Colon (tissue), 2 donors: ENCODE measurements at regions not wholly inside any gene's neighbourhood (a gene's known extent, or its start where the extent isn't known, plus 50 kb on each side); places are given as distances from the start of the nearest gene placed in this dataset.

Experiments
- FAIRE-seq: peaks from 2 replicates; lab custom pipeline; 2012; peaks lifted over from hg19 to GRCh38; lab: Jason Lieb, UNC
- donor health status: control.
- donor health status: control.

DNA sequence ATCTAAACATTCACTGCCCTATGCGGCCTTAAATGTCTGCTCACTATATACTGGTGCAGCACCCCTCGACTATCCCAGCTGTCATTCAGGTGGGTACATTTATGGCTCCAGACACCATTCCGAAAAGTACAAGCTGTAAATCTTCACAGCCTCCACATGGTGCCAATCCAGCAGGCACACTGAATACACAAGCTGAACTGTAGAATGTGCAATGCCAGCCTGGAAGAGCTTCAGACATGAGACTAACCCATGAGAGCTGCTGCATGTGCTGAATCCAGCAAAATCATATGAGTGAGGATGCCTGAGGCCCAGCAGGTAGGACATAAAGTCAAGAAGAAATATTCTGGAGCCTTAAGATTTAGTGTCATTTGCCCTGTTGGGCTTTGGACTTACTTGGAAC, 483.8 kb upstream of the GRIA1 start:
- FAIRE-seq, result no peak

DNA sequence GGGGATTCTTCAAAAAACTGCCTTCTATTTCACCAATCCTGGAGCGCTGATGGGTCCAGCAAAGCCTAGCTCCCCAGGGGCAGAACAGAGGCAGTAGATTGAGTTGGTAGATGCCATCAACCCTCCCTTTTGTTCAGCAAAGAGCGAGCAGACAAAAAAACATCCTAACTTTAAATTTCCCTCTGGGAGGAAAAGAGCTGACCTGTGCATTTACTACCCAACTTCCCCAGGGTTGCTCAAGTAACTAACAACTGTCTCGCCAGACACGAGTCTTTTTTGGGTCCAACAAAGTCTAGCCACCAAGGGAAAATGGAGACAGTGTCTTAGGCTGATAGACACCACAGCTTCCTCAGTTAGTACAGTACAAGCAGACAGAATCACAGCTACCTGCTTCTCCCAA, 476.3 kb upstream of the GRIA1 start:
- FAIRE-seq, result no peak

DNA sequence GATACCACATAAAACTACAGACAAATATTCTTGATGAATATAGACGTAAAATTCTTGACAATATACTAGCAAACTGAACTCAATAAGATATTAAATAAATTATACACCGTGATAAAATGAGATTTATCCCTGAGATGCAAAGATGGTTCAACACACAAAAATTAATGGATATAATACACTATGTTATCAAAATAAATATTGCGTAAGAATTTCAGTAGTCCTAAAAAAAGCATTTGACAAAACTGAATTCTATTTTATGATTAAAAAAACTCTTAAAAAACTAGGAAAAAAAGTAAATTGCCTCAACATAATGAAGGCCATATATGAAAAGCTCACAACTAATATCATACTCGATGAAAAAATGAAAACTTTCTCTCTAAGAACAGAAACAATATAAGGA, 472.3 kb upstream of the GRIA1 start:
- FAIRE-seq, result no peak

- FAIRE-seq, result no peak
Measured at GRCh38 chr5:153030755-153031725, 459.4 kb upstream of the GRIA1 start.

GRCh38 chr5:153039501-153039900, 451.0 kb upstream of the GRIA1 start:
- FAIRE-seq, result no peak

DNA sequence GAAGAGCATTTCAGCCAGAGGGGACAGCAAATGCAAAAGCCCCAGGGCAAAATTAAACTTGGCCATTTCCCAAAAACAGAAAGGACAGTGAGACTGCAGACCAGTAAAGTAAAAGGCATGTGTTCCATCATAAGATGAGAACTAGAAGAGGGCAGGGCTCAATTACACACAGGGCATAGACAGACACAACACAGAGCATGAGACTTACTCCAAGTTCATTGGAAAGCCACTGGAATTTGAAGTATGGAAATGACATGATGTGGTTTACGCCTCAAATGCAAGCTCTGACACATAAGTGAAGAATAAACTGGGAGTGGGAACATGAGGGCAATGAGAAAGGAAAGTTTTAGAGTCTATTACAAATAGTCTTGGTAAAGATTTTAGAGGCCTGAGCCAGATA, 446.6 kb upstream of the GRIA1 start:
- no peak for FAIRE-seq

- no peak for FAIRE-seq
Measured at GRCh38 chr5:153050496-153051179, 439.8 kb upstream of the GRIA1 start.

DNA sequence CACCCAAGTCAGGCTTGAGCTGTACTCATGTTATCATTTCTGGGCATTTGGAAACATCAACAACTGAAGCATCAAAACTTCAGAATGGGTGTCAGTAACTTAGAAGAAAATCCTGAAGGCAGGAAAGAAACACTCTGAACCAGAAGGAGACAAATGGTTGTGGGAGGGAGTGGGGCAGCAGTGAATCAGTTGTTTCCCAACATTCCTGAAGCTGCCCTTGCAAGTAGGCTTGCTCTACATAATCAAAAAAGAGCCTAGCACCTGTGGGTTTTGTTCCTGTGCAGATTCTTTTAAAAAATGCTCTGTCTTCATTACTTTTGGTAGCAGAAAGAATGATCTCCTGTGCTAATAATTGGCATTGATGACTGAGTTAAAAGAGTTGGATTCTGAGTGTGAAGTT, 424.2 kb upstream of the GRIA1 start:
- no peak for FAIRE-seq

GRCh38 chr5:153067869-153068268, 422.6 kb upstream of the GRIA1 start:
- FAIRE-seq, result no peak

- FAIRE-seq, result no peak
Measured at GRCh38 chr5:153079396-153079795, 411.1 kb upstream of the GRIA1 start.

GRCh38 chr5:153080940-153081339, 409.5 kb upstream of the GRIA1 start:
- FAIRE-seq, result no peak

DNA sequence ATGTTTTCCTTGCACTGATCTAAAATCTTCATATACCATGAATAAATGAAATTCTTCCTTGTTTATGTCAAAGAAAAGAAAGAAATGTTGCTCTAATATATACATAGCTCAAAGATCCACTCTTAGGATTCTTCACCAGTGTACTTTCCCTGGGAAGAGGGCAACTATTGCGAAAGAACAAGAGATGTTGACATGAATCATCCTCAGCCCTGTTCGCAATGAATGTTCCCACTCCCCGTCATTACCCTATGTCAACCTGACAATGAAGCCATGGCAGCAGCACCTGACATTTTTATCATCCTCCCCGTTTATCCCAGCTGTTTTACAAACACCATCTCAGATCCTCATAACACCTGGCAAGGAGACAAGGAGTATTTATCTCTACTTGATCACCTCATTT, 409.1 kb upstream of the GRIA1 start:
- FAIRE-seq, result no peak

DNA sequence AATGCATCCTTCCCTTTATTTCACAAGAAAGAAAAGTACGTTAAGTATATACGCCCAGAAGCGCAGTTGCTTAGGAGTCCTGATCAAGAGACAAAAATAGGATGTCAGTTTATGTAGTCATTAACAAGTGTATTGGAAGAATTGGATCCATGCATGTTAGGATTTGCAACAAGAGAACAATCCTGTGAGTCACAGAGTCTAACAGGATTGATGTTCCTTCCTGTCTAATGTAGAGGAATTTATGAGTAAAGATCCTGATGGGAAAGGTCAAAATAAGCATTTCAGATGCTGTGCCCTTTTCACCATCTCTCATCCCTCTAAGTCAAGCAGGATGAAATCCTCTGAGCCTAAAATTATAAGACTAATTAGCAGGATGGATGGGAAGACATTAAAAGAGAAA, 406.0 kb upstream of the GRIA1 start:
- FAIRE-seq, result no peak

DNA sequence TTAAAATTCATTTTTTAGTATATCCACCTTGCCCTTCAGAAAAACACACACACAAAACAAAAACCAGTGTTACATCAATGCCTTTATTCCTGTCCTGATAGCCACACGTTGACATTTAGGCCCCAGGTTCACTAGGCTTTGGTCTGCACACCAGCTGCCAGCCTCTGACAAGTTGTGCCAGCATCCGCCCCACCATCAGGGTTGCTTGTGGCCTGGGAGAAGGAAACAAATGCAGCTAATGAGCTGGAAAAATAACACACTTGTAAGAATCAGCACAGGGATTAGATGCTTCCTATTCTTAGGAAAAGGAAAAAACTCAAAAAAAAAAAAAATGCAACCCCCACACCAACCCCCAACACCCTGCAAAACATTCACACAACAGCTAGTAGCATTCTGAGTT, 404.0 kb upstream of the GRIA1 start:
- FAIRE-seq, result no peak

GRCh38 chr5:153088538-153088937, 401.9 kb upstream of the GRIA1 start:
- FAIRE-seq, result no peak

DNA sequence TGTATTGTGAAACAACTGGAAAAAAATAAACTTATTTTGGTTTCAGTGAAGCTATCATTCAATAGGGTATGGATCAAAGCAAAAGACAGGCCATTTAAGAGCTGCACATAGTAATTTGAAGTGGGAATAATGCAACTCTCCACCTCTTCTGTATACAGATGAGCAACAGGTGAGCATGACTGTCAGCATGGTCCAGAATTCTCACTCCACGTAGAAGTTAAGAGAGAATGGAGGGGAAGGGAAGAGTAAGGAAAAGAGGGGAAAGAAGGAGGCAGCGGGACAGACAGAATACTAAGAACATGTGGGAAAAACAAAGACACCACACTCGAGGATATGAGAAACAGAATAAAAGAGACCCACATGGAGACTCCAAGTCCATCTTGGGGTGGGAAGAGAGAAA, 396.1 kb upstream of the GRIA1 start:
- FAIRE-seq, result no peak

GRCh38 chr5:153096381-153096780, 394.1 kb upstream of the GRIA1 start:
- no peak for FAIRE-seq

DNA sequence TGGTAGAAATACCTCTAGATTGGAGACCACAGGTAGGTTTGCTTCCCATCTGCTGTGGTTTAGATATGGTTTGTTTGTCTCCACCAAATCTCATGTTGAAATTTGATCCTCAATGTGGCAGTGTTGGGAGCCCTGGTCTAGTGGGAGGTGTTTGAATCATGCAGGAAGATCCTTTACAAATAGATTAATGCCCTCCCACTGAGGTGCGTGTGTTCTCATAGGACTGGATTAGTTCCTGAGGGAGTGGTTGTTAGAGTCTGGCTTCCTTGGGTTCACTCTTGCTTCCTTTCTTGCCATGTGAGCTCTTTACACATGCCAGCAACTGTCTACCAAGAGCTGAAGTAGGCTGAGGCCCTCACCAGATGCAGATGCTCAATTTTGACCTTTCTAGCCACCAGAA, 391.1 kb upstream of the GRIA1 start:
- FAIRE-seq, result no peak

- FAIRE-seq, result no peak
Measured at GRCh38 chr5:153101235-153102180, 389.0 kb upstream of the GRIA1 start.

GRCh38 chr5:153116916-153117315, 373.6 kb upstream of the GRIA1 start:
- FAIRE-seq, result no peak

DNA sequence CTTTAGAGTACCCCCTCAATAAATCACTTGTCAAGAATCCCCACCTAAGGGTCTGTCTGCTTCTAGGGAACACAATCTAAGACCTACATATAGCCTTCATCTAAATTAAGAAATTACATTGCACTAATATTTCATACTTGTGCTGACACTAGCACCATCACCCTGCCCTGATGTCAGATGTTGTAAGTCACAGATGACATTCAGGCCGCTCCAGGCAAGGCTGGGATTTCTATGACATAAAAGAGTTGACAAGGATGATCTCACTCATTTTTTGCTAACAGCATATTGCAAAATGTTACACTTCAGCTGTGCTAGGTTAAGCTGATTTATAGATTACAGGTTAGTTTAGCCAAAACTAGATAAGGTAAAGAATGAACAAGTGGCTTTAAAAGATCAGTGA, 372.5 kb upstream of the GRIA1 start:
- FAIRE-seq, result no peak

GRCh38 chr5:153122403-153122802, 368.1 kb upstream of the GRIA1 start:
- no peak for FAIRE-seq
